MCF 10A (cell line): ENCODE measurements at regions not wholly inside any gene's neighbourhood (a gene's known extent, or its start where the extent isn't known, plus 50 kb on each side); places are given as distances from the start of the nearest gene placed in this dataset.

ENCODE experiments used
- BruUV-seq: library from RNA; stranded (reverse); fragments of 400-500 nt; replicated peaks from 2 replicates; lab custom pipeline; 2021; lab: Mats Ljungman, UMichigan
- CTCF ChIA-PET: fragments of 300-600 bp; sonication (Branson Sonifier 250); formaldehyde crosslinking; extraction: SDS; loops from one replicate; lab custom pipeline; 2021; ENCODE audit warnings: antibody characterized with exemption, inconsistent platforms; lab: Yijun Ruan, JAX
- POLR2A ChIA-PET: fragments of 300-600, 350-650 bp; sonication (Branson Sonifier 250); formaldehyde crosslinking; extraction: SDS; loops from one replicate; lab custom pipeline; 2020; ENCODE audit warnings: antibody characterized with exemption, inconsistent platforms; lab: Yijun Ruan, JAX
- DNase-seq: peaks from one replicate; pipeline ENCODE4 v3.0.0-alpha.2; 2018; ENCODE audit not compliant: unreplicated experiment
- H3K27ac Mint-ChIP-seq: one replicate; pipeline ENCODE4 v1.8.0; 2022; ENCODE audit warnings: mild to moderate bottlenecking, low read depth, mixed read lengths; ENCODE audit not compliant: unreplicated experiment
- H3K27me3 Mint-ChIP-seq: one replicate; pipeline ENCODE4 v1.8.0; 2022; ENCODE audit warnings: mixed read lengths; ENCODE audit not compliant: insufficient read depth, unreplicated experiment
- H3K36me3 Mint-ChIP-seq: one replicate; pipeline ENCODE4 v1.8.0; 2022; ENCODE audit warnings: mild to moderate bottlenecking, moderate library complexity, mixed read lengths; ENCODE audit not compliant: insufficient read depth, unreplicated experiment
- H3K4me1 Mint-ChIP-seq: one replicate; pipeline ENCODE4 v1.8.0; 2022; ENCODE audit warnings: mixed read lengths; ENCODE audit not compliant: insufficient read depth, unreplicated experiment
- H3K4me3 Mint-ChIP-seq: one replicate; pipeline ENCODE4 v1.8.0; 2022; ENCODE audit warnings: mild to moderate bottlenecking, moderate library complexity, mixed read lengths; ENCODE audit not compliant: unreplicated experiment
- H3K9me3 Mint-ChIP-seq: one replicate; pipeline ENCODE4 v1.8.0; 2022; ENCODE audit warnings: mixed read lengths; ENCODE audit not compliant: unreplicated experiment
- CTCF ChIP-seq: fragments of 200-600 bp; IDR thresholded peaks from one replicate; pipeline ENCODE4 v1.8.0; 2022; ENCODE audit warnings: antibody characterized with exemption, mild to moderate bottlenecking; ENCODE audit not compliant: unreplicated experiment
- intact Hi-C: fragments of 100-400 bp; cut with micrococcal nuclease; formaldehyde crosslinking; loops from 2 replicates; pipeline ENCODE4 v1.14.1; 2022

- Mint-ChIP-seq H3K27ac (no peak overlapping the region), H3K27me3 (peaks cover 90% of the 10 kb centered on the region), H3K36me3 (no peaks in the 10 kb centered on the region), H3K4me3 (no peak overlapping the region), H3K4me1 (no peaks in the 10 kb centered on the region), H3K9me3 (no peaks in the 10 kb centered on the region)
- TF ChIP-seq CTCF = no peak
- no TSS peak for BruUV-seq
- intact Hi-C loops = no loop called here
- ChIA-PET CTCF (no interaction called here), POLR2A (no interaction called here)
- no peak for DNase-seq
Observed at GRCh38 chr13:91112201-91112923, 235.1 kb upstream of the MIR17HG start.

- POLR2A ChIA-PET = no interaction called here
- H3K27me3 Mint-ChIP-seq = peaks cover 90% of the 10 kb centered on the region
- intact Hi-C loops = no loop called here
- CTCF ChIA-PET = no interaction called here
- no peak overlapping the region for H3K27ac Mint-ChIP-seq
- H3K36me3 Mint-ChIP-seq = no peaks in the 10 kb centered on the region
- no peak overlapping the region for H3K4me3 Mint-ChIP-seq
- no peaks in the 10 kb centered on the region for H3K4me1 Mint-ChIP-seq
- no peak for DNase-seq
- no TSS peak for BruUV-seq
- no peak for TF ChIP-seq CTCF
- H3K9me3 Mint-ChIP-seq = no peaks in the 10 kb centered on the region
Observed at GRCh38 chr13:91112924-91113277, 234.6 kb upstream of the MIR17HG start.

- Mint-ChIP-seq H3K9me3 (no peaks in the 10 kb centered on the region), H3K4me3 (no peak overlapping the region), H3K36me3 (no peaks in the 10 kb centered on the region), H3K27me3 (peaks cover 93% of the 10 kb centered on the region), H3K27ac (no peak overlapping the region), H3K4me1 (no peaks in the 10 kb centered on the region)
- no TSS peak for BruUV-seq
- intact Hi-C loops = no loop called here
- TF ChIP-seq CTCF = no peak
- POLR2A ChIA-PET = no interaction called here
- no peak for DNase-seq
- CTCF ChIA-PET = interaction anchor here (0.6 kb wide), 1 partner anchor 114 kb away, joined by 3 read pairs; no protein-coding TSS in a partner anchor
Observed at GRCh38 chr13:91115776-91116175, 231.7 kb upstream of the MIR17HG start.

GRCh38 chr13:91117351-91117750 is 230.1 kb upstream of the MIR17HG start:
- Mint-ChIP-seq H3K9me3 (no peaks in the 10 kb centered on the region), H3K27ac (no peak overlapping the region), H3K4me3 (no peak overlapping the region), H3K27me3 (peaks cover 93% of the 10 kb centered on the region), H3K4me1 (no peaks in the 10 kb centered on the region), H3K36me3 (no peaks in the 10 kb centered on the region)
- intact Hi-C loops = no loop called here
- POLR2A ChIA-PET = no interaction called here
- TF ChIP-seq CTCF = no peak
- no peak for DNase-seq
- BruUV-seq = no TSS peak
- CTCF ChIA-PET = no interaction called here
